ENCODE measurements at regions not wholly inside any gene's neighbourhood (a gene's known extent, or its start where the extent isn't known, plus 50 kb on each side); places are given as distances from the start of the nearest gene placed in this dataset.

DNA sequence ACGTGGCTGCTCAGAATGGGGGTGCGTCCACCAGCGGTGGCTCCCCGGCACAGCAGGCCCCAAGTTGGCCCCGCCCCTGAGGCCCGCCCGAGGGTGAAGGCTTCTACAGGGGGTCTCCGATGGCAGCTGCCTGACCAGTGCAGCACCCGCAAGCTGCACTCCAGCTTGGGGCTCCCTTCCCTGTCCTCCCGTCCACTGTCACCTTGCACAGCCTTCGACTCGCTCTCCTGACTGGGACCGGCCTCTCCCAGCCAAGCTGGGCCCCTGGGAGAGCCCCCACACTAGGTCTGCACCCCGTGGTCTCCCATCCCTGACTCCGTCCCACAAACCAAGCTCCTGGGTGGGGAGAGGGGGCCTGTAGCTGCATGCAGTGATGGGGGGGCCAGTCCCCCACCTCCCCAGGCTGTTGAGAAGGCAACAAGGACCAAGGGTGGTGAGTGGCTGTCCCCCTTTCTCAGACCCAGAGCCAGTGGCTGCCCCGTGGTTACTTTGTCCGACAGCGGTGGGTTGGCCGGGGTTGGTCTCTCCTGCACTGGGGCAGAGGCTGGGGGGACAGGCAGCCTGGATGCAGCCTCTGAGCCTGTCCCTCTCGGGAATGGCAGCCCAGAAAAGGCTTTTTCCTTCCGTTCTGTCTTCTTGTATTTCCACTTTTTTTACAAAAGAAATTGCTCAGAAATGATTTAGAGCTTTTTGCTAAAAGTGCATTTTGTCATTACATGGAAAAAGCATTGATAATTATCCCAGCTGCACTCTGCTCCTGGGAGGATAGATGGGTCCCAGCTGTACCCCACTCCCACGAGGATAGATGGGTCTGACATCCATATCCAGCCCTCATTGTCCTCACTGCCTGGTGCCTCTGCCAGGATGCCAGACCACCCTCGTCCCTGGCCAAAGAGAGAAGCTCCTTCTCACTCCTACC lies 217.0 kb downstream of the KIF26A start:
- TF ChIP-seq, protein P1, sequence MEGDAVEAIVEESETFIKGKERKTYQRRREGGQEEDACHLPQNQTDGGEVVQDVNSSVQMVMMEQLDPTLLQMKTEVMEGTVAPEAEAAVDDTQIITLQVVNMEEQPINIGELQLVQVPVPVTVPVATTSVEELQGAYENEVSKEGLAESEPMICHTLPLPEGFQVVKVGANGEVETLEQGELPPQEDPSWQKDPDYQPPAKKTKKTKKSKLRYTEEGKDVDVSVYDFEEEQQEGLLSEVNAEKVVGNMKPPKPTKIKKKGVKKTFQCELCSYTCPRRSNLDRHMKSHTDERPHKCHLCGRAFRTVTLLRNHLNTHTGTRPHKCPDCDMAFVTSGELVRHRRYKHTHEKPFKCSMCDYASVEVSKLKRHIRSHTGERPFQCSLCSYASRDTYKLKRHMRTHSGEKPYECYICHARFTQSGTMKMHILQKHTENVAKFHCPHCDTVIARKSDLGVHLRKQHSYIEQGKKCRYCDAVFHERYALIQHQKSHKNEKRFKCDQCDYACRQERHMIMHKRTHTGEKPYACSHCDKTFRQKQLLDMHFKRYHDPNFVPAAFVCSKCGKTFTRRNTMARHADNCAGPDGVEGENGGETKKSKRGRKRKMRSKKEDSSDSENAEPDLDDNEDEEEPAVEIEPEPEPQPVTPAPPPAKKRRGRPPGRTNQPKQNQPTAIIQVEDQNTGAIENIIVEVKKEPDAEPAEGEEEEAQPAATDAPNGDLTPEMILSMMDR (conservative IDR thresholded peaks at IDR 0.05 in 1 of 2, IDR thresholded peaks at IDR 0.05 in 1 of 2; ENCODE audit: low read depth in 1 of 2, low read length in 2 of 2): no peak
- no peak for TF ChIP-seq EZH2 (IDR thresholded peaks at IDR 0.05; ENCODE audit: low read length, missing control alignments)
